HepG2 (cell line): ENCODE measurements at regions not wholly inside any gene's neighbourhood (a gene's known extent, or its start where the extent isn't known, plus 50 kb on each side); places are given as distances from the start of the nearest gene placed in this dataset.

ENCODE experiments used
- ATAC-seq: fragments of 200-7000 bp; cut with Tn5 transposase; 3 replicates; pipeline ENCODE4 v1.9.1; 2020; ENCODE audit warnings: mild to moderate bottlenecking, moderate library complexity
- BruUV-seq: library from RNA; stranded (reverse); fragments of 400-500 nt; replicated peaks from 2 replicates; lab custom pipeline; 2021; lab: Mats Ljungman, UMichigan
- CTCF ChIA-PET: fragments of 300-600 bp; formaldehyde crosslinking; extraction: SDS; loops from one replicate; lab custom pipeline; 2021; ENCODE audit warnings: low total read pairs, inconsistent platforms, low intra/inter-chr PET ratio; lab: Yijun Ruan, JAX
- POLR2A ChIA-PET: fragments of 350-600 bp; sonication (Branson Sonifier 250); formaldehyde crosslinking; loops from one replicate; lab custom pipeline; 2020; ENCODE audit warnings: antibody characterized with exemption, inconsistent platforms; lab: Yijun Ruan, JAX
- DNase-seq: peaks from one replicate; pipeline ENCODE4 v3.0.0-alpha.2; 2015; ENCODE audit warnings: low spot score
- FAIRE-seq: peaks from 3 replicates; lab custom pipeline; 2011; peaks lifted over from hg19 to GRCh38; lab: Jason Lieb, UNC
- H2AFZ ChIP-seq: one replicate; pipeline ENCODE4 v1.6.1; 2011; ENCODE audit warnings: low read length, inconsistent platforms
- H3K27ac ChIP-seq: fragments of 300-600 bp; 3 replicates; pipeline ENCODE4 v1.8.0; 2011; ENCODE audit warnings: mixed run types, mild to moderate bottlenecking, mixed read lengths, low read length, inconsistent platforms; ENCODE audit not compliant: insufficient read depth; ENCODE audit errors: extremely low read length
- H3K27me3 ChIP-seq, 2 experiments: fragments of 200-600 bp in 1 of 2; 2 replicates in 1 of 2; 3 replicates in 1 of 2; pipeline versions ENCODE4 v1.6.0 to v1.8.0; 2011; ENCODE audit warnings: low read length in 2 of 2, mild to moderate bottlenecking in 2 of 2, moderate library complexity in 2 of 2, inconsistent platforms in 1 of 2; ENCODE audit not compliant: insufficient read depth in 2 of 2, control insufficient read depth in 1 of 2
- H3K36me3 ChIP-seq, 2 experiments: fragments of 200-600 bp in 1 of 2; replicated peaks in 1 of 2; 2 replicates in 1 of 2; 3 replicates in 1 of 2; pipeline versions ENCODE4 v1.5.1 to v1.8.0; 2011; ENCODE audit warnings: low read length in 2 of 2, inconsistent platforms in 1 of 2; ENCODE audit not compliant: insufficient read depth in 2 of 2, control insufficient read depth in 1 of 2
- H3K4me1 ChIP-seq: 2 replicates; pipeline ENCODE4 v1.5.1; 2012; ENCODE audit warnings: low read length, inconsistent platforms; ENCODE audit not compliant: insufficient read depth
- H3K4me2 ChIP-seq: 2 replicates; pipeline ENCODE4 v1.6.0; 2011; ENCODE audit warnings: low read depth, low read length, inconsistent platforms
- H3K4me3 ChIP-seq, 3 experiments: fragments of 200-600 bp in 1 of 3; sonication (generic), shearing (Covaris generic) in 1 of 3; replicated peaks in 1 of 3; 2 replicates each; pipeline ENCODE4 v1.5.1; 2011 to 2016; ENCODE audit warnings: low read length in 3 of 3, inconsistent platforms in 2 of 3, low read depth in 2 of 3, mild to moderate bottlenecking in 2 of 3, control low read depth in 1 of 3, mixed read lengths in 1 of 3; ENCODE audit not compliant: insufficient read depth in 1 of 3
- H3K79me2 ChIP-seq: one replicate; pipeline ENCODE4 v1.6.1; 2011; ENCODE audit warnings: low read length, inconsistent platforms; ENCODE audit not compliant: insufficient read depth
- H3K9ac ChIP-seq: 2 replicates; pipeline ENCODE4 v1.6.0; 2011; ENCODE audit warnings: mild to moderate bottlenecking, low read depth, low read length, inconsistent platforms; ENCODE audit not compliant: insufficient read depth
- H3K9me3 ChIP-seq: 2 replicates; pipeline ENCODE4 v1.5.1; 2012; ENCODE audit warnings: mild to moderate bottlenecking, low read length
- H4K20me1 ChIP-seq: 2 replicates; pipeline ENCODE4 v1.6.0; 2011; ENCODE audit warnings: inconsistent platforms, mild to moderate bottlenecking, low read length, moderate library complexity; ENCODE audit not compliant: insufficient read depth
- AFF4 ChIP-seq: sonication (generic); formaldehyde crosslinking; IDR thresholded peaks from 2 replicates; pipeline ENCODE4 v1.4.0; 2020; ENCODE audit warnings: missing genetic modification reagents
- ATF1 ChIP-seq: IDR thresholded peaks from 2 replicates; pipeline ENCODE4 v1.6.1; 2016; ENCODE audit warnings: mild to moderate bottlenecking, control low read depth
- DBP ChIP-seq: sonication (generic); formaldehyde crosslinking; IDR thresholded peaks from 2 replicates; pipeline ENCODE4 v1.4.0; 2020; ENCODE audit warnings: missing genetic modification reagents; ENCODE audit errors: not compliant biosample characterization
- KLF9 ChIP-seq: IDR thresholded peaks from 2 replicates; pipeline ENCODE4 v1.6.1; 2016; ENCODE audit warnings: low read depth
- SMC3 ChIP-seq: IDR thresholded peaks from 2 replicates; pipeline ENCODE4 v1.6.1; 2011; ENCODE audit warnings: low read length, improper control_type of control experiment
- U2AF2 ChIP-seq: fragments of 200-400 bp; formaldehyde crosslinking; IDR thresholded peaks from 2 replicates; pipeline ENCODE4 v1.6.1; 2017; ENCODE audit warnings: low read depth, mild to moderate bottlenecking, low read length
- in situ Hi-C: cut with HindIII; loops from 2 replicates; pipeline ENCODE4 v1.10.0; 2017; ENCODE audit warnings: low pct_unique_long_range_greater_than_20kb; ENCODE audit not compliant: extremely low pct_ligation_motif_present
- intact Hi-C: fragments of 100-400 bp; cut with micrococcal nuclease; formaldehyde crosslinking; loops from one replicate; pipeline ENCODE4 v1.10.0; 2022; ENCODE audit not compliant: unreplicated experiment

GRCh38 chr17:68733241-68734176 lies 132.3 kb upstream of the FAM20A start (continued):
- no peak for TF ChIP-seq AFF4
- TF ChIP-seq KLF9 (CRISPR knock-in tag): no peak

GRCh38 chr17:68732301-68732749 lies 131.2 kb upstream of the FAM20A start:
- in situ Hi-C loops (no loop called here), intact Hi-C loops (no loop called here)
- DNase-seq: no peak
- no TSS peak for BruUV-seq
- Histone ChIP-seq H3K9me3 (no peaks in the 10 kb centered on the region), H3K4me1 (peaks cover 41% of the 10 kb centered on the region), H3K4me2 (no peak overlapping the region), H3K27me3 (no peaks in the 10 kb centered on the region; a peak in 1 of 5 replicates), H3K79me2 (no peaks in the 10 kb centered on the region), H3K4me3 (no peak overlapping the region), H3K36me3 (no peaks in the 10 kb centered on the region), H3K9ac (no peak overlapping the region), H2AFZ (no peak overlapping the region), H4K20me1 (no peaks in the 10 kb centered on the region), H3K27ac (no peak overlapping the region)
- FAIRE-seq: no peak
- TF ChIP-seq ATF1 (CRISPR knock-in tag) (no peak), SMC3 (no peak), DBP (no peak), U2AF2 (no peak)
- ChIA-PET CTCF (no interaction called here), POLR2A (no interaction called here)
- ATAC-seq: no peak
